H1 (cell line): ENCODE measurements at regions not wholly inside any gene's neighbourhood (a gene's known extent, or its start where the extent isn't known, plus 50 kb on each side); places are given as distances from the start of the nearest gene placed in this dataset.

Source experiments
- CTBP2 ChIP-seq: IDR thresholded peaks from 2 replicates; pipeline ENCODE4 v1.7.0; 2011; ENCODE audit warnings: borderline replicate concordance, mild to moderate bottlenecking, moderate library complexity, mixed read lengths, low read length; ENCODE audit not compliant: insufficient read depth, insufficient read length
- NANOG ChIP-seq: IDR thresholded peaks from 2 replicates; pipeline ENCODE4 v1.6.1; 2011; ENCODE audit warnings: low read length, low read depth, mild to moderate bottlenecking, inconsistent platforms; ENCODE audit not compliant: insufficient read depth, poor library complexity, severe bottlenecking
- NRF1 ChIP-seq: IDR thresholded peaks from 2 replicates; pipeline ENCODE4 v1.6.1; 2011; ENCODE audit warnings: mild to moderate bottlenecking, low read depth, low read length, improper control_type of control experiment
- RNF2 ChIP-seq: fragments of 200-900, 300-1000 bp; sonication (generic); IDR thresholded peaks from 2 replicates; pipeline ENCODE4 v1.7.1; 2016; ENCODE audit warnings: borderline replicate concordance, low read depth, mild to moderate bottlenecking, antibody characterized with exemption, low read length; ENCODE audit not compliant: poor library complexity, severe bottlenecking; ENCODE audit errors: missing control alignments
- TBP ChIP-seq: IDR thresholded peaks from 2 replicates; pipeline ENCODE4 v1.6.1; 2011; ENCODE audit warnings: low read depth, low read length, improper control_type of control experiment
- USF2 ChIP-seq: IDR thresholded peaks from 2 replicates; pipeline ENCODE4 v1.6.1; 2011; ENCODE audit warnings: low read length, improper control_type of control experiment

- no peak for TF ChIP-seq CTBP2
- TF ChIP-seq USF2 = no peak
- no peak for TF ChIP-seq TBP
- no peak for TF ChIP-seq NANOG
- no peak for TF ChIP-seq RNF2
- TF ChIP-seq NRF1 = no peak
These were observed 476.7 kb downstream of the LTN1 start (continued) for GRCh38 chr21:28516021-28516420.
